ENCODE measurements at regions not wholly inside any gene's neighbourhood (a gene's known extent, or its start where the extent isn't known, plus 50 kb on each side); places are given as distances from the start of the nearest gene placed in this dataset.

- Mint-ChIP-seq H3K9me3 (ENCODE audit: low read depth) (no peaks in the 10 kb centered on the region), H3K36me3 (ENCODE audit: low read depth) (no peaks in the 10 kb centered on the region), H3K27me3 (ENCODE audit: low read depth) (peaks cover 8% of the 10 kb centered on the region), H3K4me1 (ENCODE audit: low read depth) (peaks cover 11% of the 10 kb centered on the region), H3K27ac (ENCODE audit: unreplicated experiment) (no peak overlapping the region), H3K4me3 (ENCODE audit: unreplicated experiment) (no peak overlapping the region)
- no peak for TF ChIP-seq CTCF (IDR thresholded peaks at IDR 0.05)
- DNase-seq (ENCODE audit: low spot score), result no peak
Measured at GRCh38 chr20:6637160-6637579, 130.3 kb upstream of the BMP2 start.

GRCh38 chr20:6636209-6637159, 131.0 kb upstream of the BMP2 start:
- Mint-ChIP-seq H3K27me3 (ENCODE audit: low read depth) (peaks cover 8% of the 10 kb centered on the region), H3K9me3 (ENCODE audit: low read depth) (no peaks in the 10 kb centered on the region), H3K36me3 (ENCODE audit: low read depth) (no peaks in the 10 kb centered on the region), H3K27ac (ENCODE audit: unreplicated experiment) (no peak overlapping the region), H3K4me3 (ENCODE audit: unreplicated experiment) (no peak overlapping the region), H3K4me1 (ENCODE audit: low read depth) (peaks cover 11% of the 10 kb centered on the region)
- no peak for DNase-seq (ENCODE audit: low spot score)
- peak; percentile 86 for TF ChIP-seq CTCF (IDR thresholded peaks at IDR 0.05)

- Mint-ChIP-seq H3K27me3 (ENCODE audit: low read depth) (no peaks in the 10 kb centered on the region), H3K36me3 (ENCODE audit: low read depth) (no peaks in the 10 kb centered on the region), H3K9me3 (ENCODE audit: low read depth) (no peaks in the 10 kb centered on the region), H3K4me1 (ENCODE audit: low read depth) (peaks cover 11% of the 10 kb centered on the region), H3K27ac (ENCODE audit: unreplicated experiment) (no peak overlapping the region), H3K4me3 (ENCODE audit: unreplicated experiment) (no peak overlapping the region)
- DNase-seq (ENCODE audit: low spot score), result no peak
- no peak for TF ChIP-seq CTCF (IDR thresholded peaks at IDR 0.05)
Measured at GRCh38 chr20:6635034-6635736, 132.3 kb upstream of the BMP2 start.

- no peaks in the 10 kb centered on the region for H3K9me3 Mint-ChIP-seq (ENCODE audit: low read depth)
- no peak for TF ChIP-seq CTCF (IDR thresholded peaks at IDR 0.05)
- peaks cover 11% of the 10 kb centered on the region for H3K4me1 Mint-ChIP-seq (ENCODE audit: low read depth)
- H3K27ac Mint-ChIP-seq (ENCODE audit: unreplicated experiment), result no peak overlapping the region
- no peak for DNase-seq (ENCODE audit: low spot score)
- no peak overlapping the region for H3K4me3 Mint-ChIP-seq (ENCODE audit: unreplicated experiment)
- no peaks in the 10 kb centered on the region for H3K36me3 Mint-ChIP-seq (ENCODE audit: low read depth)
- H3K27me3 Mint-ChIP-seq (ENCODE audit: low read depth), result peaks cover 7% of the 10 kb centered on the region
Measured at GRCh38 chr20:6632187-6632586, 135.3 kb upstream of the BMP2 start.

GRCh38 chr20:6630514-6630913, 137.0 kb upstream of the BMP2 start:
- H3K4me1 Mint-ChIP-seq (ENCODE audit: low read depth), result peaks cover 6% of the 10 kb centered on the region
- no peak for TF ChIP-seq CTCF (IDR thresholded peaks at IDR 0.05)
- no peaks in the 10 kb centered on the region for H3K36me3 Mint-ChIP-seq (ENCODE audit: low read depth)
- H3K9me3 Mint-ChIP-seq (ENCODE audit: low read depth), result peaks cover 4% of the 10 kb centered on the region
- DNase-seq (ENCODE audit: low spot score), result no peak
- H3K4me3 Mint-ChIP-seq (ENCODE audit: unreplicated experiment), result no peak overlapping the region
- H3K27ac Mint-ChIP-seq (ENCODE audit: unreplicated experiment), result no peak overlapping the region
- peaks cover 7% of the 10 kb centered on the region for H3K27me3 Mint-ChIP-seq (ENCODE audit: low read depth)
